ENCODE measurements at regions not wholly inside any gene's neighbourhood (a gene's known extent, or its start where the extent isn't known, plus 50 kb on each side); places are given as distances from the start of the nearest gene placed in this dataset.
"Not testable (repeated sequence)": the region's sequence is repeated elsewhere in the genome, so short reads cannot be mapped to it uniquely, and the experiment has no call there.

DNA sequence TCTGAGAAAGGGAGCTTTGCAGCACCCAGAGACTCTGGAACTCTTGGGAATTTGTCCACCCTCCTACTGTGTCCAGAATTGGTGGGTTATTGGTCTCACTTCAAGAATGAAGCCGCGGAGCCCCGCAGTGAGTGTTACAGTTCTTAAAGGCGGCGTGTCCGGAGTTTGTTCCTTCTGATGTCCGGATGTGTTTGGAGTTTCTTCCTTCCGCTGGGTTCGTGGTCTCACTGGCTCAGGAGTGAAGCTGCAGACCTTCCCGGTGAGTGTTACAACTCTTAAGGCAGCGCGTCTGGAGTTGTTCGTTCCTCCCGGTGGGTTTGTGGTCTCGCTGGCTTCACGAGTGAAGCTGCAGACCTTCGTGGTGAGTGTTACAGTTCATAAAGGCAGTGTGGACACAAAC lies 824.7 kb downstream of the LRRTM4 start:
- not testable (repeated sequence) for DNase-seq

DNA sequence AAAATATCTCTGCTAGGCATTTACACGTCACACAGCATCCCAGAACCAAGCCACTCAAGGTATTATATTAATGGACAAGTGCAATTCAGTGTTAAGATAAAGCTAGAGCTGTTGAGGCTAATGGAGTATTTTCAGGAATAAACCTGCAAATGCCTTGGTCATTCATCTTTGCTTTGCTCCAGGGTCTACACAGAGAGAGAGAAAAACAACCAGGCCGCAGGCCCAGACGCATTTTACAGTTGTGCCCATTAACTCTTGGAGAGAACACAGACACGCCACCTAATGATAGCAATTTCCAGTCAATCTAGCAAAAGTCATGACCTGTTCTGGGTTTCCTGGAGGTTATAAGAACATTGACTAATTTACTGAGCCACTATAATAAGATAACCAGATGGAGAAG lies 829.3 kb downstream of the LRRTM4 start:
- no peak for DNase-seq

- DNase-seq: no peak
Observed at GRCh38 chr2:76688732-76689131, 833.4 kb downstream of the LRRTM4 start.

DNA sequence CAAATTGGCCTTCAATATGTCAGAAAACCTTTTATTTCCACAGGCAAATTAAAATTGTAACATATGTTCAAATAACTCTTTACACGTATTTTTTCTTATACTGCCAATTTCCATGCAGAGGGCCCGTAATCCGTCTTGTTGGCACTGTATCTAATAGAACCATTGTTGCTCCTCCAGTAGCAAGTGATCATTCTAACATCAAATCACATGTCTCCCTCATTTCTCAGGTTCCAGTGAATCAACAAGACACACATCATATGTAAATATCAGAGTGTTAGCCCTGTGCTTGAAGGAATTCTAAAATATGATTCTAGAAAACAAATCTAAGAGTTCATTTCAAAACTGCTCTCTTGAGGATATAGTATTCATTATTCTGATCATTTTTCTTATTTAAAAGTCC lies 834.3 kb downstream of the LRRTM4 start:
- no peak for DNase-seq

DNA sequence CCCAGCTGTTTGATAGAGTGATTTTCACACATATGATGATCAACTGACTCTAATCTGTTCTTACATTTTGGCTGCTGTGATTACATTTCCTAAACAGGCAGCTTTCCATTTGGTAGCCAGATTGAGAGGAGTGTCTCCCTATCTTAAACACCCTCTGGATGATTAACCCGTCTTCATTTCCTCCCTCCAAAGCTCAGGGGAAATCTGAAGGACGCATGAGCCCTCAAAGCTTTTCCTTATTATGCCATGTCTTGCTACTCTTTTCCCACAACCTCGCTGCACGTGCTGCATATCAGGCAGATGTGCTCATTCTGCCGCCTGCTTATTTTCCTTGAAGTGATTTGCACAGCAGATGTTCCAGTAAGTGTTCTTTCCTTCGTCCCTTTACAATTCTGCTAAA lies 837.4 kb downstream of the LRRTM4 start:
- no peak for DNase-seq

- no peak for DNase-seq
Observed at GRCh38 chr2:76679025-76679396, 843.2 kb downstream of the LRRTM4 start.

GRCh38 chr2:76678383-76679024 lies 843.7 kb downstream of the LRRTM4 start:
- no peak for DNase-seq

- no peak for DNase-seq
Observed at GRCh38 chr2:76675212-76675611, 847.0 kb downstream of the LRRTM4 start.

- no peak for DNase-seq
Observed at GRCh38 chr2:76672798-76673197, 849.4 kb downstream of the LRRTM4 start.

DNA sequence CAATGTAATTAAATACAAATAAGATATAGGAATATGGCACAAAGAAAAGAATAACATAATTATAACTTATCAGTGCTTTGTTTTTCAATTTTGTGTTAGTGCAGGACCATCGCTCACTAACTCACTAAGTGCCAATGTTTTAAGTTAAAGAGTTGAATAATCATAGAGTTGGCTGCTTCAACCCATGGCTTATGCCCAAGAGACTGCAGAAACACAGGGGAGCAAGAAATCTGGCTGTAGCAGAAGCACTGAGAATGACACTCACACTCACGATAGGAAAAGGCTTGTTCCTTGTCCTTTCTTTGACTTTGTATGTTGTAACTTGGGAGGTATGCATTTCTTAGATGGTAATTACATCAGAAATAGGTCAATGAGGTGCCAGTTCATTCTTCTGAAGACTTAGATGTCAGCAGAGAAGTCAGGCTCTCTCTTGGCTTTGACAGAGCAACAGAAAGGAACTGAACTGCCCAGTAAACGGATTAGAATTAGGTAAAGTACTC lies 852.2 kb downstream of the LRRTM4 start:
- no peak for DNase-seq

- DNase-seq: no peak
Observed at GRCh38 chr2:76668279-76668678, 853.9 kb downstream of the LRRTM4 start.

DNA sequence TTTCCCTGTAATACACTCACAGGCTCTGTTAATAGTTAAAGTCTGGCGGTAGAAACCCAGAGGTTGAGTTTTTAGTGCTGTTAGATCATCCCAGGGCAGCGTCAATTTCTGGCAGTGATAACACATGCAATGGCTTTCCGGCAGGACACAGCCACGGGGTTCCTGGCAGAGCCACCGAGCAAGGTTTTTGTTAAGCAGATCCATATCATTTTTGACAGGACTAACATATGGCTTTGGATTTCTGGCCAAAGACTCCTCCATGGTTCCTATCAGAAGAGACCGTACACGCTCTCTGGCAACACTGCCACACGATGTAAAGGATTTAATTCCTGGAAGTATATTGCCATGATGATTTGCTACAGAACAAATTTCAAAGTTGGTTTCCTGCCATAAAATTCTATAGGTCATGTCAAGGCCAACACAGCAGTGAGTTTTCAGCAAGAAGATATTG lies 854.3 kb downstream of the LRRTM4 start:
- DNase-seq: no peak

- no peak for DNase-seq
Observed at GRCh38 chr2:76642129-76642528, 880.0 kb downstream of the LRRTM4 start.

- DNase-seq: no peak
Observed at GRCh38 chr2:76641506-76641905, 880.7 kb downstream of the LRRTM4 start.

GRCh38 chr2:76640905-76641304 lies 881.3 kb downstream of the LRRTM4 start:
- DNase-seq: no peak

DNA sequence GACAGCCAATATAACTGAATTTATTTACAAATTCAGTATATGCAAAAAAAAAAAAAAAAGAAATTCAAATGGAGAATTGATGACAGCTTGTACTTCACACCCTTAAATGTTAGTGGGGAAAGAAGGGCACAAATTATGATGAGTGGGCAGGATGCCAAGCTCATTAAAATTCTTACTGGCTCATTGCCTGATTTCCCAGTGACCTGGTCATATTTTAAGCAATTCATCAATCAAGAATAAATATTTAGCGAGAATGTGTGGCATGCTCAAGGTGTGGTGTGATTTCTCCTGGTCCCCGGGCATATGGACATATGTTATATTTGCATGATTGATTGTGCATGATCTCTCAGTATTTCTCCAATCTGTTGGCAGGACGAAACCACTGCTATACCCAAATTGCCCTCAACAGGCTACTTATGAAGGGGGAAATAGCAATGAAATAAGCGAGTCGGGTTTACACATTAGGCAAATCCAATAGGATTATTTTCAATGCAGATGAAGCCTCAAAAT lies 883.0 kb downstream of the LRRTM4 start:
- DNase-seq: no peak

GRCh38 chr2:76633276-76633921 lies 888.8 kb downstream of the LRRTM4 start:
- DNase-seq: no peak

GRCh38 chr2:76625101-76625500 lies 897.1 kb downstream of the LRRTM4 start:
- DNase-seq: no peak

DNA sequence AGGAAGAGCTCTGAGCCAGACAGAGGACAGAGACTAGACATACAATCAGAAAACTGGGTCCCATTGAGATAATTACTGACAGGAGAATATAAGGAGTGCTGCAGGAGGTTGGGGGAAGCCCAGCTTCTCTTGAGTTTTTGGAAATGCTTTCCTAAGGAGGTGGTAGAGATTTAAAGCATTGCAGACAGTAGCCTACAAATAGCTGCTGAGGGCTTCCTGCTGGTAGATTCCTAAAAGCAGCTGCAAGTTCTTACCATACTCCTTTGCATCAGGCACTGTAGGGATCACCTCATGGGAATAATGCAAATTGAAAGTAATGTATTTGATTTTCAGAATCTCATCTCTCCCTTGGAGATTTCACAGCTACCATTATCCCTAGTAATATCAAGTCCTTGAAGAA lies 902.6 kb upstream of the GCFC2 start:
- no peak for DNase-seq

DNA sequence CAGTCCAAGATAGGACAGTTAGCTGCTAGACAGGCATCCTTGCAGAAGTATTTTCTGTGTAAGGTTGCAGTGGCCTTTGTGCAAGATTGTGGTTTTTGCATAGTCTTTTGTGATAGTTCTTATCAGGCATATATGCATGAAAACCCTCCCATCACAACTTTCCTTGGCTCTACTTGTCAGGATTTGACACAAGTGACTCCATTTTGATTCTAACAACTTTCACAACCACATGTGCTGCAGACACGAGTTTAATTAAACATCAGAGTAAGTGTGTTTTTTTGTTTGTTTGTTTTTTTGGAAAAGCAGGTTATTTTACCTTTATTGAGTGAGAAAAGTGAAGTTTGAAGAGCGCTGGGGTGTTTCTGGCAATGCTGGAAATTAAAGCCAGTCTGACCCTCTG lies 902.0 kb upstream of the GCFC2 start:
- DNase-seq: no peak

- no peak for DNase-seq
Observed at GRCh38 chr2:76610451-76610850, 899.7 kb upstream of the GCFC2 start.

- peak; percentile 83 for DNase-seq
Observed at GRCh38 chr2:76599732-76600368, 889.1 kb upstream of the GCFC2 start.

DNA sequence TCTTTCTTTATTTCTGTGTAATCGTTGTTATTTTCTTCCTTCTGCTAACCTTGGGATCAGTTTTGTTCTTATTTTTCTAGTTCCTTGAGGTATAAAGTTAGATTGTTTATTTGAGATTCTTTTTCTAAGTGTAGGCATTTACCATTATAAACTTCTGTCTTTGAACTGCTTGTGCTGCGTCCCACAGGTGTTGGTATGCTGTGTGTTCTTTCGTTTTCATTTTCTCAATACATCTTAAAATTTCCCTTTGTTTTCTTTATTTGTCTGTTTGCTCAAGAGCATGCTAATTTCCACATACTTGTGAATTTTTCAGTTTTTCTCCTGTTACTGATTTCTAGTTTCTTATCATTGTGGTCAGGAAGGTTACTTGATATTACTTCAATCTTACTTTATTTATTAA lies 873.8 kb upstream of the GCFC2 start:
- no peak for DNase-seq

- no peak for DNase-seq
Observed at GRCh38 chr2:76579911-76580310, 869.2 kb upstream of the GCFC2 start.
